Peyer's patch (tissue), 4 donors: ENCODE measurements at regions not wholly inside any gene's neighbourhood (a gene's known extent, or its start where the extent isn't known, plus 50 kb on each side); places are given as distances from the start of the nearest gene placed in this dataset.

Experiments used
- POLR2A ChIP-seq, 2 donors: fragments of 450-650 bp; IDR thresholded peaks; one replicate each; pipeline ENCODE4 v1.5.1; 2017; ENCODE audit warnings: antibody characterized with exemption in 2 of 2, mild to moderate bottlenecking in 2 of 2, moderate library complexity in 2 of 2
- TF ChIP-seq, protein P1 (sequence below), 6 experiments: fragments of 450-650 bp in 4 of 6; fragments of 200-600 bp in 2 of 6; sonication (generic) in 1 of 6; IDR thresholded peaks; one replicate each; pipeline ENCODE4 v1.5.1; 2017 to 2019; ENCODE audit warnings: antibody characterized with exemption in 6 of 6, mild to moderate bottlenecking in 3 of 6, moderate library complexity in 1 of 6

DNA sequence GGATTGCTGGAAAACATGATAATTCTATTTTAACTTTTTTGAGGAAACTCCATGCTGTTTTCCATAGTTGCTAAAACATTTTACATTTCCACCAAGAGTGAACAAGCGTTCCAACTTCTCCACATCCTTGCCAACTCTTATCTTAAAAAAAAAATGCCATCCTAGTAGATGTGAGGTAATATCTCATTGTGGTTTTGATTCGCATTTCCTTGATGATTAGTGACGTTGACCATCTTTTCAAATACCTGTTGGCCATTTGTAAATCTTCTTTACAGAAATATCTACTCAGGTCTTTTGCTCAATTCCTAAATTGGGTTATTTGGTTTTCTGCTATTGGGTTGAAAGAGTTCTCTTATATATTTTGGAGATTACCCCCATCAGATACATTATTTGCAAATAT is 77.4 kb upstream of the CLDN14 start:
- TF ChIP-seq, protein P1, sequence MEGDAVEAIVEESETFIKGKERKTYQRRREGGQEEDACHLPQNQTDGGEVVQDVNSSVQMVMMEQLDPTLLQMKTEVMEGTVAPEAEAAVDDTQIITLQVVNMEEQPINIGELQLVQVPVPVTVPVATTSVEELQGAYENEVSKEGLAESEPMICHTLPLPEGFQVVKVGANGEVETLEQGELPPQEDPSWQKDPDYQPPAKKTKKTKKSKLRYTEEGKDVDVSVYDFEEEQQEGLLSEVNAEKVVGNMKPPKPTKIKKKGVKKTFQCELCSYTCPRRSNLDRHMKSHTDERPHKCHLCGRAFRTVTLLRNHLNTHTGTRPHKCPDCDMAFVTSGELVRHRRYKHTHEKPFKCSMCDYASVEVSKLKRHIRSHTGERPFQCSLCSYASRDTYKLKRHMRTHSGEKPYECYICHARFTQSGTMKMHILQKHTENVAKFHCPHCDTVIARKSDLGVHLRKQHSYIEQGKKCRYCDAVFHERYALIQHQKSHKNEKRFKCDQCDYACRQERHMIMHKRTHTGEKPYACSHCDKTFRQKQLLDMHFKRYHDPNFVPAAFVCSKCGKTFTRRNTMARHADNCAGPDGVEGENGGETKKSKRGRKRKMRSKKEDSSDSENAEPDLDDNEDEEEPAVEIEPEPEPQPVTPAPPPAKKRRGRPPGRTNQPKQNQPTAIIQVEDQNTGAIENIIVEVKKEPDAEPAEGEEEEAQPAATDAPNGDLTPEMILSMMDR (IDR thresholded peaks at IDR 0.05), result no peak
- TF ChIP-seq POLR2A (IDR thresholded peaks at IDR 0.05), result no peak
